ENCODE measurements at regions not wholly inside any gene's neighbourhood (a gene's known extent, or its start where the extent isn't known, plus 50 kb on each side); places are given as distances from the start of the nearest gene placed in this dataset.

DNA sequence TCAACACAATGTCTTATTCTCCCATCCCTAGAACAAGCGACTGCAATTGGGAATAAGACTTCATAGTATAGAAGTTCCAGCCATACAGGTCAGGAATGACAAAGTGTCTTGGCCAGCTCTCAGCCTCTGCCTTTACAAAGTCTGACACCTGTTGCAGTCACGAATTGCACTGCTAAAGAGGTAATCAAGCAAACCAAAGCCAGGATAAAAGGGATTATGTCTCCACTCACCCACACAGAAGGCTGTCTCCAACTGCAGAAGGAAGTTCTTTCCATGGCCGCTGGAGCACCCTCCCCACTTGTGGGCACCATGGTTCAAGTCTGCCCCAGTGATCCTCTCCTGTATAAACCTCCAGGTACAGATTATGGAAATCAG, 114.8 kb upstream of the PKDCC start:
- TF ChIP-seq POLR2AphosphoS5 (IDR thresholded peaks at IDR 0.05) (no peak), POLR2A (IDR thresholded peaks at IDR 0.05) (no peak), EP300 (IDR thresholded peaks at IDR 0.05) (no peak)
- TF ChIP-seq, protein P1, sequence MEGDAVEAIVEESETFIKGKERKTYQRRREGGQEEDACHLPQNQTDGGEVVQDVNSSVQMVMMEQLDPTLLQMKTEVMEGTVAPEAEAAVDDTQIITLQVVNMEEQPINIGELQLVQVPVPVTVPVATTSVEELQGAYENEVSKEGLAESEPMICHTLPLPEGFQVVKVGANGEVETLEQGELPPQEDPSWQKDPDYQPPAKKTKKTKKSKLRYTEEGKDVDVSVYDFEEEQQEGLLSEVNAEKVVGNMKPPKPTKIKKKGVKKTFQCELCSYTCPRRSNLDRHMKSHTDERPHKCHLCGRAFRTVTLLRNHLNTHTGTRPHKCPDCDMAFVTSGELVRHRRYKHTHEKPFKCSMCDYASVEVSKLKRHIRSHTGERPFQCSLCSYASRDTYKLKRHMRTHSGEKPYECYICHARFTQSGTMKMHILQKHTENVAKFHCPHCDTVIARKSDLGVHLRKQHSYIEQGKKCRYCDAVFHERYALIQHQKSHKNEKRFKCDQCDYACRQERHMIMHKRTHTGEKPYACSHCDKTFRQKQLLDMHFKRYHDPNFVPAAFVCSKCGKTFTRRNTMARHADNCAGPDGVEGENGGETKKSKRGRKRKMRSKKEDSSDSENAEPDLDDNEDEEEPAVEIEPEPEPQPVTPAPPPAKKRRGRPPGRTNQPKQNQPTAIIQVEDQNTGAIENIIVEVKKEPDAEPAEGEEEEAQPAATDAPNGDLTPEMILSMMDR (IDR thresholded peaks at IDR 0.05): no peak
- WGBS, 2 donors: 60 to 70% methylated on average over 3 of the region's 3 CpGs
- Histone ChIP-seq H3K27me3 (no peaks in the 10 kb centered on the region), H3K36me3 (no peaks in the 10 kb centered on the region), H3K4me3 (no peak overlapping the region), H3K27ac (peak overlapping the region; percentile 57 to 67 (median 60)), H3K4me1 (peaks cover 0 to 53% (median 49%) of the 10 kb centered on the region in 4 donors), H3K9me3 (no peaks in the 10 kb centered on the region)
- no peak for DNase-seq
- intact Hi-C loops (cut with DNase I): no loop called here

DNA sequence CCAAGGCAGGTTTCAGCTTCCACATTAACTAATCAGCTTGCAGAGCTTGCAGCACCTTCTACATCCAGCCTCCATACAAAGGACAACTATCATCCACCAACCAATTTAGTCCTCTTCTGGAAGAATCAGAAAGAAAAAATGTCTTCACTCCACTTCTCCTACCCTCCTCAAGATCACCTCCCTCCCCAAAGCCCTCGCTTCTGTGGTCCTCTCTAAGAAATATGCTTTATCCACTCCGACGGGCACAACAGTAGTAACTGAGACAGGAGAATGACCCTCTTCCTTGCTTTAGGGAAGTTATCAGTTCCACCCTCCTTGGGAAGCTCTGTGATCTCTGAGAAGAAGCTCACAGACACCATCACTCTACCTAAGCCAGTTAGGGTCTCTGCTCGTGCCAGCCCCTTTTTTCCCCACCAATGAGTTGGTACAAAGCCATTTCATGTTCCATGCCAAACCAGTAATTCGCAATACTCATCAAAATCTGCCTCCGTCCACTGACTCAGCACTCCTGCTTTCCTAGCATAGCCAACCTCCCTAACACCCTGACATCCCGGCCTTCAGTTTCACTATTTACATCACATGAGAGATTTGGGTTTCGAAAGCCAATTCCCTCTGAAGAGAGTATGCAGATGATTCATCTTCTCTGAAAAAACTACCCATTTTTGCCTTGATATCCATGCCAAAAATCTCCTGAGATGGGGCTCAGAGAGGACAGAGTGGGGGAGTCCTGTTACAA, 114.1 kb upstream of the PKDCC start:
- H3K4me1 ChIP-seq: peaks cover 0 to 46% (median 42%) of the 10 kb centered on the region in 4 donors
- no peaks in the 10 kb centered on the region for H3K36me3 ChIP-seq
- H3K9me3 ChIP-seq: no peaks in the 10 kb centered on the region
- no peak overlapping the region for H3K4me3 ChIP-seq
- peak in 2 of 4 donors; percentile 6 to 62 for TF ChIP-seq POLR2AphosphoS5 (IDR thresholded peaks at IDR 0.05)
- peak in 1 of 4 donors; percentile 16 for TF ChIP-seq EP300 (IDR thresholded peaks at IDR 0.05)
- TF ChIP-seq POLR2A (IDR thresholded peaks at IDR 0.05): no peak
- intact Hi-C loops (cut with DNase I): no loop called here
- DNase-seq: no peak
- H3K27me3 ChIP-seq: no peaks in the 10 kb centered on the region
- H3K27ac ChIP-seq: peak overlapping the region; percentile 57 to 67 (median 60)
- 74 to 81% methylated on average over 8 of the region's 8 CpGs for WGBS, 2 donors

DNA sequence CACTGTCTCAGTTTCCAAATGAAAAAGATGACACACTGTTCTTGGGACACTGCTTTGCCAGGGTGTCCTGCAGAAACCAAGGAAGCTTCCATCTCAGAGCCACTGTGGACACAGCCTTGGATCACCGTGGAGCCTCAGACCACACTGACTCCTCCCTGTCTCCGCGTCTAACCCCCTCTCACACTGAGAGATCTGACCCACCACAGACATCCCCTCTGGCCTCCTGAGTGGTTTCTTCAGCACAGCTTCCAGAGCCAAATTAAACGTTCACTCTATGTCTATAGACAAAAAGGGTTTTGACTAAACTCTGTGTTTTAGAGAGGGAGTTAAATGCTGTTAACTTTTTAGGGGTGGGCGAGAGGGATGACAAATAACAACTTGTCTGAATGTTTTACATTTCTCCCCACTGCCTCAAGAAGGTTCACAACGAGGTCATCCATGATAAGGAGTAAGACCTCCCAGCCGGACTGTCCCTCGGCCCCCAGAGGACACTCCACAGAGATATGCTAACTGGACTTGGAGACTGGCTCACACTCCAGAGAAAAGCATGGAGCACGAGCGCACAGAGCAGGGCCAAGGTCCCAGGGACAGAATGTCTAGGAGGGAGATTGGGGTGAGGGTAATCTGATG, 113.4 kb upstream of the PKDCC start:
- H3K9me3 ChIP-seq: no peaks in the 10 kb centered on the region
- intact Hi-C loops (cut with DNase I): no loop called here
- no peaks in the 10 kb centered on the region for H3K27me3 ChIP-seq
- no peaks in the 10 kb centered on the region for H3K36me3 ChIP-seq
- DNase-seq: no peak
- WGBS, 2 donors: 71 to 77% methylated on average over 10 of the region's 10 CpGs
- H3K4me3 ChIP-seq: no peak overlapping the region
- peaks cover 0 to 47% (median 40%) of the 10 kb centered on the region in 4 donors for H3K4me1 ChIP-seq
- peak overlapping the region; percentile 39 to 67 (median 57) for H3K27ac ChIP-seq
- TF ChIP-seq, protein P1 (IDR thresholded peaks at IDR 0.05): no peak
- TF ChIP-seq POLR2A (IDR thresholded peaks at IDR 0.05): no peak
- TF ChIP-seq EP300 (IDR thresholded peaks at IDR 0.05): no peak
- no peak for TF ChIP-seq POLR2AphosphoS5 (IDR thresholded peaks at IDR 0.05)

DNA sequence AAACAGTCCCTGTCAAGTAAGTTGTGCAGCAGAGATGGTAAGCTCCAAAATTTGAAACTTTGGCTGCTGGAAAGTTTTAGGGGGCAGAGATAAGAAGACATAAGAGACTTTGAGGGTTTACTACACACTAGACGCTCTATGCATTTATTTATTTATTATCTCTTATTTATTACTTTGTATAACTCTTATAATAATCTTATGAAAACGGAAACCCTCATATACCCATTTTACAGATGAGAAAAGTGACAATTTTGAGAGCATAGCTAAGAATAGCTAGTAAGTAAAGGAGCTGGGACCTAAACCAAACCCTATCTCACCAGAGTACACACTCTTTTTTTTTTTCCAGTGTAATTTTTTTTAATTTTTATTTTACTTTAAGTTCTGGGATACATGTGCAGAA, 112.8 kb upstream of the PKDCC start:
- TF ChIP-seq POLR2A (IDR thresholded peaks at IDR 0.05) (no peak), EP300 (IDR thresholded peaks at IDR 0.05) (no peak)
- TF ChIP-seq, protein P1 (IDR thresholded peaks at IDR 0.05): no peak
- no peaks in the 10 kb centered on the region for H3K9me3 ChIP-seq
- H3K27ac ChIP-seq: peak overlapping the region in 2 of 4 donors; percentile 57 to 67
- no peak overlapping the region for H3K4me3 ChIP-seq
- intact Hi-C loops (cut with DNase I): no loop called here
- no peaks in the 10 kb centered on the region for H3K27me3 ChIP-seq
- no peak for DNase-seq
- WGBS, 2 donors: 72 to 89% methylated on average over 2 of the region's 2 CpGs
- peaks cover 0 to 47% (median 40%) of the 10 kb centered on the region in 4 donors for H3K4me1 ChIP-seq
- H3K36me3 ChIP-seq: no peaks in the 10 kb centered on the region

DNA sequence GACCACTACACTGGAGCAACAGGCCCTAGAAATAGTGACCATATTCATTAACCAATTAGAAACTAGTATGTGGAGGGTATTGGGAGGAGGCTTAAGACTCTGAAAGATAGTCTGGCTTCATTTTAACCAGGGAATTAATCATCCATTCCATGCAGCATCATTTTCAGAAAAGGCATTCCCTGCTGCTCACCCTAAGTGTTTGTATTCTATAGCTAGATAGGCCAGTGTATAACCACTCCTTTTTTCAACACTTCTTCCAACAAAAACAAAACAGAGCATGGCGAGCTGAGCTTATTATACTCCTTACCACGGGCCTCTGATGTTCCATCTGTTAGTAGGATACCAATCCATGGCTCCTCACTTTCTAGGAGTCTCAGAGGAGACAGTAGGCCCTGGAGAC, 112.0 kb upstream of the PKDCC start:
- Histone ChIP-seq H3K27me3 (no peaks in the 10 kb centered on the region), H3K4me1 (peaks cover 0 to 44% (median 37%) of the 10 kb centered on the region in 4 donors), H3K36me3 (no peaks in the 10 kb centered on the region), H3K4me3 (no peak overlapping the region), H3K27ac (no peak overlapping the region), H3K9me3 (no peaks in the 10 kb centered on the region)
- 67 to 72% methylated on average over 2 of the region's 2 CpGs for WGBS, 2 donors
- TF ChIP-seq, protein P1 (IDR thresholded peaks at IDR 0.05): no peak
- TF ChIP-seq POLR2A (IDR thresholded peaks at IDR 0.05) (no peak), EP300 (IDR thresholded peaks at IDR 0.05) (no peak), POLR2AphosphoS5 (IDR thresholded peaks at IDR 0.05) (no peak)
- no peak for DNase-seq
- intact Hi-C loops (cut with DNase I): no loop called here

Data from sigmoid colon (tissue), 6 donors.